ENCODE measurements at regions not wholly inside any gene's neighbourhood (a gene's known extent, or its start where the extent isn't known, plus 50 kb on each side); places are given as distances from the start of the nearest gene placed in this dataset.
"Not testable (repeated sequence)": the region's sequence is repeated elsewhere in the genome, so short reads cannot be mapped to it uniquely, and the experiment has no call there.

DNA sequence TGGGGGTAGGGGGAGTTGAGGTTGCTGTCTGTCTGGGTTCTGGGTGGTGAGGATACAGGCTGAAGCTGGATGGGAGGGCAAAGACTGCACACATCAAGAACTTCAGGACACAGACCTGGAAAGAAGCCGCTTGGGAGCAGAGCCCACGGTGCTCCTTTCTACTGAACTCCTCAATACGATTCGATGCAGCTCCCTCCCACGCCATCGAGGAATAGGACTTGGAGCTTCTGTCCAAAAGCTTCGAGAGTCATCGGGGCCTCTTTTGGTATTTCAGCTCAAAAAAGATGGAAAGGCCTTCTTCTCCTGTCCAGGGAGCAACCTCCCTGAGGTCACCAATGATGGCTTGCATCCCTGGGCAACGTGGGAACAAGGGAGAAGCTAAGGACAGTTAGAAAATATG lies 407.1 kb upstream of the MGMT start:
- Histone ChIP-seq H3K9me3 (no peaks in the 10 kb centered on the region), H3K4me3 (no peak overlapping the region), H3K36me3 (no peaks in the 10 kb centered on the region), H3K27me3 (no peaks in the 10 kb centered on the region), H3K27ac (no peak overlapping the region), H3K4me1 (no peaks in the 10 kb centered on the region)
- DNase-seq, result no peak
- intact Hi-C loops (cut with DNase I; ENCODE audit: low total_unique reads), result no loop called here
- TF ChIP-seq, protein P1, sequence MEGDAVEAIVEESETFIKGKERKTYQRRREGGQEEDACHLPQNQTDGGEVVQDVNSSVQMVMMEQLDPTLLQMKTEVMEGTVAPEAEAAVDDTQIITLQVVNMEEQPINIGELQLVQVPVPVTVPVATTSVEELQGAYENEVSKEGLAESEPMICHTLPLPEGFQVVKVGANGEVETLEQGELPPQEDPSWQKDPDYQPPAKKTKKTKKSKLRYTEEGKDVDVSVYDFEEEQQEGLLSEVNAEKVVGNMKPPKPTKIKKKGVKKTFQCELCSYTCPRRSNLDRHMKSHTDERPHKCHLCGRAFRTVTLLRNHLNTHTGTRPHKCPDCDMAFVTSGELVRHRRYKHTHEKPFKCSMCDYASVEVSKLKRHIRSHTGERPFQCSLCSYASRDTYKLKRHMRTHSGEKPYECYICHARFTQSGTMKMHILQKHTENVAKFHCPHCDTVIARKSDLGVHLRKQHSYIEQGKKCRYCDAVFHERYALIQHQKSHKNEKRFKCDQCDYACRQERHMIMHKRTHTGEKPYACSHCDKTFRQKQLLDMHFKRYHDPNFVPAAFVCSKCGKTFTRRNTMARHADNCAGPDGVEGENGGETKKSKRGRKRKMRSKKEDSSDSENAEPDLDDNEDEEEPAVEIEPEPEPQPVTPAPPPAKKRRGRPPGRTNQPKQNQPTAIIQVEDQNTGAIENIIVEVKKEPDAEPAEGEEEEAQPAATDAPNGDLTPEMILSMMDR (IDR thresholded peaks at IDR 0.05), result no peak
- no peak for TF ChIP-seq POLR2A (IDR thresholded peaks at IDR 0.05)

DNA sequence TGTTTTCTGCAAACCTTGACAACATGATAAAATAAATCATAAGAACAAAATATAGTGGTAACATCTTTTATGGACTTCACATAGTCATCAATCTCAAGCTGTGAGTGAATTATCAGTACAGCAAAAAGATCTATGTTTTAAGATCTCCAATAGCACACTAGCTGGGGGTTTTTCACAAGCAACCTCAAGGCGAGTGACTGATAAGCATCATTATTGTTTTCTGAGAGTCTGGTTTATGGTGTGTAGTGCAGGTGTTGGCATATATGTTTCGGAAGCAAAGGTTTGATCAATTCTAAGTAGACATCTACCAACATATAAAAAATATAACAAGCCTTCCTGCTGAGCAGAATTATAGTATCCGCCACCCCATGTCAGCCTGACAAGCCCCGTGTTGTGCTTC lies 403.8 kb upstream of the MGMT start:
- H3K27ac ChIP-seq, result no peak overlapping the region
- intact Hi-C loops (cut with DNase I; ENCODE audit: low total_unique reads), result no loop called here
- no peaks in the 10 kb centered on the region for H3K4me1 ChIP-seq
- DNase-seq, result no peak
- no peak overlapping the region for H3K4me3 ChIP-seq
- no peak for TF ChIP-seq POLR2A (IDR thresholded peaks at IDR 0.05)
- TF ChIP-seq, protein P1 (IDR thresholded peaks at IDR 0.05), result no peak
- no peaks in the 10 kb centered on the region for H3K9me3 ChIP-seq
- no peaks in the 10 kb centered on the region for H3K27me3 ChIP-seq
- no peaks in the 10 kb centered on the region for H3K36me3 ChIP-seq

DNA sequence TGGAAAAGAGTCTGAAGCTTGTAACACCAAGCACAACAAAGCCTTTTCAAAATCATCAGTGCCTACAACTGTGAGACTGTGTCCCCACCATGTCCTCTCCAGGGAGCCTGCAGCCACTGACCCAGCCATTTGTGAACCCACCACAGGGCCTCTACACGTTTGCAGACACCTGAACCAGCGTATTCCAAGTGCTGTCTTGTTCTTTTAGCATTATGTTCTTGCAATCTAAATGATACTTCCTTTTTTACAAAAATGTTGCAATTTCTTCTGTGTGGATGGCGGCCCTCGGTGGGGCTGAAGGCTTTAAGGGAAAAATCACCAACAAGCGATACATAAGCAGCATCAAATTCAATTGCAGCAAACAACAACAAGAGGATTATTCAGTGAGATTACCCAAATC lies 403.2 kb upstream of the MGMT start:
- intact Hi-C loops (cut with DNase I; ENCODE audit: low total_unique reads), result no loop called here
- TF ChIP-seq, protein P1 (IDR thresholded peaks at IDR 0.05), result no peak
- no peak for TF ChIP-seq POLR2A (IDR thresholded peaks at IDR 0.05)
- no peaks in the 10 kb centered on the region for H3K27me3 ChIP-seq
- no peak overlapping the region for H3K27ac ChIP-seq
- no peak for DNase-seq
- no peaks in the 10 kb centered on the region for H3K9me3 ChIP-seq
- no peaks in the 10 kb centered on the region for H3K4me1 ChIP-seq
- no peak overlapping the region for H3K4me3 ChIP-seq
- no peaks in the 10 kb centered on the region for H3K36me3 ChIP-seq

DNA sequence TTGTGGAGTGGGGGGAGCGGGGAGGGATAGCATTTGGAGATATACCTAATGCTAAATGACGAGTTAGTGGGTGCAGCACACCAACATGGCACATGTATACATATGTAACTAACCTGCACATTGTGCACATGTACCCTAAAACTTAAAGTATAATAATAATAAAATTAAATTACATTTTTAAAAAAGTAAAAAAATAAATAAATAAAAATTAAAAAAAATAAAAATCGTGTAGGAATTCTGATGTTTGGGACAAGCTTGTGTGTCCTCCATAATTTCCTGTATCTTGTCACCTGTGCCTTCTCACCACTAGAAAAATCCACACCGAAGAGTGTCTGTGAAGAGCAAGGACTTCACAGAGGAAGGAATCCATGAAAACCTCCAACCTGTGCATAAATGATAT lies 400.5 kb upstream of the MGMT start:
- H3K4me1 ChIP-seq; H3K4me3 ChIP-seq; DNase-seq; H3K9me3 ChIP-seq; H3K27ac ChIP-seq; intact Hi-C loops (cut with DNase I; ENCODE audit: low total_unique reads); H3K36me3 ChIP-seq; H3K27me3 ChIP-seq: not testable (repeated sequence)

DNA sequence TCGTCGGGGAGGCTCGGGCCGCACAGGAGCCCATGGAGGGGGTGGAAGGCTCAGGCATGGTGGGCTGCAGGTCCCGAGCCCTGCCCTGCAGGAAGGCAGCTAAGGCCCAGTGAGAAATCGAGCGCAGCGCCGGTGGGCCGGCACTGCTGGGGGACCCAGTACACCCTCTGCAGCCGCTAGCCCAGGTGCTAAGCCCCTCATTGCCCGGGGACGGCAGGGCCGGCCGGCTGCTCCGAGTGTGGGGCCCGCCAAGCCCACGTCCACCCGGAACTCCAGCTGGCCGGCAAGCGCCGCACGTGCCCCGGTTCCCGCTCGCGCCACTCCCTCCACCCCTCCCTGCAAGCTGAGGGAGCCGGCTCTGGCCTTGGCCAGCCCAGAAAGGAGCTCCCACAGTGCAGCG lies 395.6 kb upstream of the MGMT start:
- intact Hi-C loops (cut with DNase I; ENCODE audit: low total_unique reads); H3K27me3 ChIP-seq; H3K4me1 ChIP-seq; H3K36me3 ChIP-seq; H3K4me3 ChIP-seq; H3K9me3 ChIP-seq; DNase-seq; H3K27ac ChIP-seq: not testable (repeated sequence)

DNA sequence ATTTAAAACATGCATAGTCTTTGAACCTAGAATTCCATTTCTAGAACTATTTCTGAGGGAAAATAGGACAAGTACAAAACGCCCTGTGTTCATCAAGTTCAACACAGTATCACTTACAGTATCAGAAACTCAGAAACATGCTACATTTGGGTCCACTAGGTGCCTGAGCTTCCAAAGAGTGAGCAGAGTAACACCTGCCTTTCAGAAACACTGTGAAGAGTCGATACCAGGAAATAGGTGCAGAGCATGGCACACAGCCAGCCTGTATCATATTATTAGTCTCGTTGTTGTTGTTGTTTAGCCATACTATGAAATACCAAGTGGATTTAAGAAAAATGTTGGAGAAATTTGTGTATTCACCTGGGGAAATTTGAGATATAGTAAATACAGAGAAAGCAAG lies 392.1 kb upstream of the MGMT start:
- Histone ChIP-seq H3K4me1 (peaks cover 0 to 3% of the 10 kb centered on the region in 2 donors), H3K4me3 (no peak overlapping the region), H3K27me3 (no peaks in the 10 kb centered on the region), H3K36me3 (no peaks in the 10 kb centered on the region), H3K27ac (no peak overlapping the region), H3K9me3 (no peaks in the 10 kb centered on the region)
- DNase-seq, result no peak
- intact Hi-C loops (cut with DNase I; ENCODE audit: low total_unique reads), result no loop called here
- TF ChIP-seq POLR2A (IDR thresholded peaks at IDR 0.05), result no peak
- TF ChIP-seq, protein P1 (IDR thresholded peaks at IDR 0.05), result no peak

Measured in uterus (tissue), 3 donors.